Cardiac fibroblast (primary cell): ENCODE measurements at regions not wholly inside any gene's neighbourhood (a gene's known extent, or its start where the extent isn't known, plus 50 kb on each side); places are given as distances from the start of the nearest gene placed in this dataset.
A peak's percentile ranks its signal among the peaks of the same experiment; 100 is the strongest.

Source experiments
- DNase-seq, 2 donors: peaks; one replicate each; pipeline versions ENCODE4 v3.0.0 to v3.0.0-alpha.2; 2010; ENCODE audit warnings: low read depth in 2 of 2
- H3K4me3 ChIP-seq, 2 donors: replicated peaks in 1 of 2; 1 replicate in 1 of 2; 2 replicates in 1 of 2; pipeline ENCODE4 v1.5.1; 2011; ENCODE audit warnings: low read depth in 2 of 2, low read length in 2 of 2, mild to moderate bottlenecking in 2 of 2, moderate library complexity in 1 of 2
- TF ChIP-seq, protein P1 (sequence below): IDR thresholded peaks from one replicate; pipeline ENCODE4 v1.5.1; 2011; ENCODE audit warnings: low read depth, mild to moderate bottlenecking, low read length, inconsistent platforms

DNA sequence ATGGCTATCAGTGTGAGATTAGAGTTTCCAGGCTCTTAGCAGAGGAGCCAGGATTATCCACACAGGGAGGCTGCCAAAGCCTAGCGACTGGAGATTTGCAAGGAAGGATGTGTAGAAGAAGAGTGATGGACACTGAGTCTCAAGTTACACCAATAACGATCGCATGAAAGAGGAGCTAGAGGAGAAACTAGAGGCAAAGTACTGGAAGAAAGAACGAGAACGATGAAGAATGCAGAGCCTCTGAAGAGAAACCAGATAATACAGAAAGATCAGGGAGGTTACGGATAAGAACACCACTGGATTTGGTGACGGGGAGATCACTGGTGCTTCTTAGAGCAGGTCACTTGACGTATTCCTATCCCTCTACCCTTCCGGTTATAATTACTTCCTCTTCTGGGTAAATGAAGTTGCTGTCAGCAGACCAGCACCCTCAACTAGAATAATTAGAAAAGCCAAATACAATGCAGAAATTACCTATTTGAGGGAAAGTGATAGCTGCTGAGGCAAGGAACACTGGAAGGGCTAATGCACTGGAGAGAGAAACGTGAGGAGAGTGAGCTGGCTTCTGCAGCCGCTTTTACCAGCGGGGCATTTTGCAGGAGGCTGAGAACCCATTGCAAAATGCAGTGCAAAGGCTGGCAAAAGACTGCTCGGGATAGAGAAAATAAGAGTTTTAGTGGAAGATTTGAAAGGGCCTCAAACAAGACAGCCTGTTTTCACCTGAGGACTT is 93.1 kb upstream of the HIF1A start:
- no peak for DNase-seq
- no peak overlapping the region for H3K4me3 ChIP-seq
- TF ChIP-seq, protein P1, sequence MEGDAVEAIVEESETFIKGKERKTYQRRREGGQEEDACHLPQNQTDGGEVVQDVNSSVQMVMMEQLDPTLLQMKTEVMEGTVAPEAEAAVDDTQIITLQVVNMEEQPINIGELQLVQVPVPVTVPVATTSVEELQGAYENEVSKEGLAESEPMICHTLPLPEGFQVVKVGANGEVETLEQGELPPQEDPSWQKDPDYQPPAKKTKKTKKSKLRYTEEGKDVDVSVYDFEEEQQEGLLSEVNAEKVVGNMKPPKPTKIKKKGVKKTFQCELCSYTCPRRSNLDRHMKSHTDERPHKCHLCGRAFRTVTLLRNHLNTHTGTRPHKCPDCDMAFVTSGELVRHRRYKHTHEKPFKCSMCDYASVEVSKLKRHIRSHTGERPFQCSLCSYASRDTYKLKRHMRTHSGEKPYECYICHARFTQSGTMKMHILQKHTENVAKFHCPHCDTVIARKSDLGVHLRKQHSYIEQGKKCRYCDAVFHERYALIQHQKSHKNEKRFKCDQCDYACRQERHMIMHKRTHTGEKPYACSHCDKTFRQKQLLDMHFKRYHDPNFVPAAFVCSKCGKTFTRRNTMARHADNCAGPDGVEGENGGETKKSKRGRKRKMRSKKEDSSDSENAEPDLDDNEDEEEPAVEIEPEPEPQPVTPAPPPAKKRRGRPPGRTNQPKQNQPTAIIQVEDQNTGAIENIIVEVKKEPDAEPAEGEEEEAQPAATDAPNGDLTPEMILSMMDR: no peak

DNA sequence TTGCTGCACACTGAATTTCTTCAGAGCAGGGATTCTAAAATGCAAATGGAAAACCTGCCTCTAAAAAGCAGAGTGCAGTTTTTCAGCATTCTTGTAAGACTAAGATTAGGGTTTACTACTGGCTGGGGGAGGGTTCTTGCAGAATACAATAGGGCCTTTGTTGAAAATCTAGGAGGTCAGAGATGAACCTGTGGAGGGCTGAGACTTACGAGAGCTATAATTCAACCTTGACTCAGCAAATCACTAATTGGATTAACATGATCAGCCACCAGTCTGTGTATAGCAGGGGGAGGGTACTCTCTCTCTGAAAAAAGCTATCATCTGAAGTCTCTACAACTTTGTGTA is 92.6 kb upstream of the HIF1A start:
- H3K4me3 ChIP-seq: no peak overlapping the region
- DNase-seq: peak in 1 of 2 donors; percentile 79
- TF ChIP-seq, protein P1: no peak

DNA sequence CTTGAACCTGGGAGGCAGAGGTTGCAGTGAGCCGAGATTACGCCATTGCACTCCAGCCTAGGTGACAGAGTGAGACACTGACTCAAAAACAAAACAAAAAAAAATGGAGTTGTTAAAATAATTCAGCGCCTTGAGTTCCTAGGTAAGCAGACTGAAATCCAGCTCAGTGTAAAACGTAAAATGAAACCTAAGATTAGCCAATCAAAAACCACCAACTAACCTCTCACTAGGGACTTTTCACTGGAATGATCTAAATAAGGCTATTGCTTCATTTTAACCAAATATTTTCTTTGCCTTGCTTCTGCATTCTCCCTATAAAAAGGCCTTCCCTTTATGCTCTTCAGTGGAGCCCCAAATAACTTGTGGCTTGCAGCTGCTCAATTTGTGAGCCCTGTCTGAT is 91.6 kb upstream of the HIF1A start:
- TF ChIP-seq, protein P1: no peak
- DNase-seq: peak; percentile 47 to 74
- no peak overlapping the region for H3K4me3 ChIP-seq

DNA sequence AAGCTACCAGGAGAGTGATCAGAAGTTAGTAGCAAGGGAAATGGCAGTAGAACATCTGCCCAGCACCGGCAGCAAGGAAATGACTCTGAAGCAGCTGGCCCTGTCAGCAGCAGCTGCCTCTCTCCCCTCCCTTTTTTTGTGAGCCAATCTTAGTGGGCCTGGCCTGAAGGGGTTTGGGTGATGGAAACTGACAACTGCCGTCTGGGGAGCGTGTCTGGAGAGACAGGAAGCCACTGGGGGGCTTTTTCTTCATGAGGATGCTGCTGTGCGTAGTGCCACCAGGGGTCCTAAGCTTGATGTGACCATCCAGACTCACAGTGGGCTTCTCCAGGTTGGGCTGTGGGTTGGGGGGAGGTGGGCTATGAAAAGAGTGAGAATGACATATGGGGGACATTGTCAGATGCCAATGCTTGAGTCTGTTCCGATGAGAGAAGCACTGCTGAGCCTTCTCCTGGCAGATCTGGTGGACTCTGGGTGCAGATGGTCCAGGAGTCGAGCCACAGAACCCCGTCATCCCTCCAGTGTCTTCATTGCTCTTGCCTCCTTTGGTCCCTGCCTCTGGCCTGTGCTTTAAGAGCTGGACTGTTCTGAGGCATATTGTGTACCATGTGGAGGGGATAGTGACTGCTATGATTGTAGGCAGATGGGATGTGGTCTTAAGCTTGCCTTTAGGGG is 87.6 kb upstream of the HIF1A start:
- no peak for DNase-seq
- TF ChIP-seq, protein P1: peak; percentile 10
- H3K4me3 ChIP-seq: no peak overlapping the region

DNA sequence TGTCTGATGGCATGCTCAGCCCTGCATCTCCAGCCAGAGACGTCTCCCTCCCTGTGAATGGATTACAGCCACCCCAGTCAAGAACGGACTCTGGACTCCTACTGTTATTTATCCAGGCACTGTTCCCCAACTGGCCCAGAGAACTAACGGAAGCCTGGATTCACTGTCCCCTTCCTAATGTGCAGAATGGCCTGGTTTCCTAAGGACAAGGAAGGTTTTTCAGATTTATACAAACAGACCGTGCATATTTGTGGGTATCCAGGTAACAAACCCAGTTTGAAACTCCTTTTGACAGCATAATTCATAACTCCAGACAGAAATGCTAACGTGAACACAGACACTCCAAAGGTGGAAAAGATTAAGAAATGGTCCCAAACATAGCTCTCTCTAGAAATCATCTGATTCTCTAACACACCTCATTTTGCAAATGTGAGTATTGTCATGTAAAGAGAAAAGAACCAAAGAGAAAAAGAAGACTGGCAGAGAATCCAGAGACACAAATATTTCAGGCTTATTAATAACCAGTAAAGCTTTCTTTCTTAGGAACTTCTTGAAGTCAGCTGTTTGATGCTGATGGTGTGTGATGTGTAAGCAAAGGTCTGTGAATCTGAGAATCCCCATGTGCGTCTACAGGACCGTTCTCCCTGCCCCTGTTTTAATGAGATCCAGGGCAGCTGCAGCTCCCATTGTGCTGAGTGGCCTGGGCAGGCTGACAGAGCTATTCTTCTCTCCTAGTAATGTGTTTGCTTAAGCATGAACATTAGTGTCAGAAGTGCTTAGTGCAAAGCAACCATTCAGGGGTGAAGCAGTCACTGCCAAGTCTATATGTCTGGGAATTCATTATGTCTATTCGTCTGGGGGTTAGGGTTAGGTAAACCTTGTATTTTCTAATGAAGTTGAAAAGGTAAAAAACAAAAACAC is 86.8 kb upstream of the HIF1A start:
- DNase-seq: peak; percentile 56 to 73
- H3K4me3 ChIP-seq: no peak overlapping the region
- TF ChIP-seq, protein P1: no peak

DNA sequence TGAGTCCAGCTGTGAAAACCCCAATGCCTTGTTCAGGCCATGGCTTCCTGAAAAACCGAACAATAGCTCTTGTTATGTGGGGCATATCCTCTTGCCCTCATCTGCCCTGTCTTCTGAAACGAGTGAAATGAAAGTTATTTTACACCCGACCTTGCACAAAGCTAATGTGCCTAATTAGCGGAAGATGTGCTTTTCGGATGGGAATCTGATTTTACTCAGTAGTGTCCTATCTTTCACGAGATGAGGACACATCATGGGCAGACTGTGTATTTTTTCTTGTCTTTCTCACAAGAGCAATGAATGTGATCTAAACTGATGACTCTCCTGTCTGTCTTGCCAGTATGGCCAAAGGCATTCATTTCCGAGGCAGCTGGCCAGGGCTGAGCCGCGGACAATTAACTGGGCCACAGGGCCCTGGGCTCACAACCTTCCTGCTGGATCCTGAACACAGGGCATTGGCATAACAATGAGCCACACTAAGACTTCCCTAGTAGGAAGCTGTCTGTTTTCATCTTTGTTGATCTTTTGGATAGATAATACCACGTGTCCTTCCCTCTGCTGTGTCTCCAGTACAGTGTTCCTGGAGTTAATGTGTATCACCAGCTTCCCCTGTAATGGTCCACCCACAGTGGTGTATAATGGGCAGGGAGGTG is 86.0 kb upstream of the HIF1A start:
- no peak overlapping the region for H3K4me3 ChIP-seq
- TF ChIP-seq, protein P1: no peak
- peak; percentile 72 to 77 for DNase-seq
